HG03064 (cell line): ENCODE measurements at regions not wholly inside any gene's neighbourhood (a gene's known extent, or its start where the extent isn't known, plus 50 kb on each side); places are given as distances from the start of the nearest gene placed in this dataset.

Experiments
- ATAC-seq: cut with Tn5 transposase; IDR thresholded peaks from one replicate; pipeline ENCODE4 v1.9.1; 2021; ENCODE audit warnings: low read depth; ENCODE audit not compliant: unreplicated experiment

DNA sequence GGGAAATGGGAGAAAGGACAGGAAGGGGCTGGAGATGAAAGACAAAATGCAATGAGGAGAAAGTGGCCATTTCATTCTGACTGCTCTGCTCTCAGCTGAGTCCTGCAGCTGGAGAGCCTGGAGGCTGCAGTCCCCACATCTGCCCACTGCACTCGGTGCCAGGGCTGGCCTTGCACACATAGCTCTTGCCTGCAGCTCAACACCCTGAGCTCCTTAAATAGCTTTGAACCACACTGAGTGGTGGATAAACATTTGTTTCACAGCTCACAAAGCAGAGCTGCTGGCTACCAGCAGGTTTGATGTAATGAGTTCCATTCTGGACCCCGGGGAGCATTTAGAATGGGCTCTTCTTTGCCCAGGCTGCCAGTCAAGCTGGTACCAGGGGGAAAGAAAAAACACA is 426.1 kb upstream of the CADM1 start:
- no peak for ATAC-seq

- peak; percentile 35 for ATAC-seq
Observed at GRCh38 chr11:115929618-115930129, 425.5 kb upstream of the CADM1 start.

DNA sequence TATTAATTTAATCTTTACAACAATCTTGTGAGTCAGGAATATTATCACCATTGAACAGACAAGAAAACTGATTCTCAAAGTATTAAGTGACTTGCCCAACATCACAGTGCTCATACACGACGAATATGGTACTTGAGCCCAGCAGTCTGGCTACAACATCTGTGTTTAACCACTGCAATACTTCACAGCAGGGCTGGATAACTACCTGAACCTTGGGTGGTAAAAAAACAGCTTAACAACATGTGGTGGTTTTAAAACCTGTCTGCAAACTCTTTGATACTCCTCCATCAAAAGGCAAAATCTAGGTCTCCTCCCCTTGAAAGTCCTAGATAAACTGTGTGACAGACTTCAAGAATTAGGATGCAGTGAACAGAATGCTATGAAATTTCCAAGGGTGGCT is 424.6 kb upstream of the CADM1 start:
- ATAC-seq: no peak

GRCh38 chr11:115927823-115928329 is 423.7 kb upstream of the CADM1 start:
- peak; percentile 39 for ATAC-seq

- no peak for ATAC-seq
Observed at GRCh38 chr11:115926601-115927000, 422.4 kb upstream of the CADM1 start.

DNA sequence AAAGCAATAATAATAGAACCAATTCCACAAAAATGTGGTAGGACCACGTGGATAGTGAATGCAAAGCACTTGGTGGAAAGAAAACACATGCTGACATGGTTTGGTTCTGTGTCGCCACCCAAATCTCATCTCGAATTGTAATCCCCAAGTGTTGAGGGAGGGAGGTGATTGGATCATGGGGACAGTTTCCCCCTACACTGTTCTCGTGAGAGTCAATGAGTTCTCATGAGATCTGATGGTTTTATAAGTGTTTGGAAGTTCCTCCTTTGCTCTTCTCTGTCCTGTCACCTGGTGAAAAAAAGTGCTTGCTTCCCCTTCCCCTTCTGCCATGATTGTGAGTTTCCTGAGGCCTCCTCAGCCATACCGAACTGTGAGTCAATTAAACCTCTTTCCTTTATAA is 421.9 kb upstream of the CADM1 start:
- no peak for ATAC-seq

GRCh38 chr11:115925568-115926090 is 421.4 kb upstream of the CADM1 start:
- ATAC-seq: no peak

GRCh38 chr11:115924744-115925567 is 420.7 kb upstream of the CADM1 start:
- peak; percentile 68 for ATAC-seq

GRCh38 chr11:115922876-115923275 is 418.7 kb upstream of the CADM1 start:
- no peak for ATAC-seq

- no peak for ATAC-seq
Observed at GRCh38 chr11:115921986-115922385, 417.8 kb upstream of the CADM1 start.

DNA sequence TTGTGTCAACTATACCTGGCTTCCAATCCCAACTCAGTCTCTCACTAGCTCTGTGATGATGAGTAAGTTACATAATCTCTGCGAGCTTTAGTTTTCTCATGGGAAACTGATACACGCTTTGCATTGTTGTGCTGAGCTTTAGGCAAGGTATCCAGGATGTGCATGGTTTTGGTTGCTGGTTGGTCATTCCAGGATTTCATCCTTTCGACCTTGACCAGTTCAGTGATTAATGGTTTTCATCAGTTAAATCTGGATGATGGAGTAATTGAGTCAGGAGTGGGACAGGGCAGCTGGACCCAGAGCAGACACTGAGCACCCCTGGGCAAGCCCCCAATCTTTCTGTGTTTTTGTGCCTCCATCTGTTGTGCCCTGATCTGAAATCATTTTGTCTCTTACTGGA is 417.3 kb upstream of the CADM1 start:
- ATAC-seq: no peak

DNA sequence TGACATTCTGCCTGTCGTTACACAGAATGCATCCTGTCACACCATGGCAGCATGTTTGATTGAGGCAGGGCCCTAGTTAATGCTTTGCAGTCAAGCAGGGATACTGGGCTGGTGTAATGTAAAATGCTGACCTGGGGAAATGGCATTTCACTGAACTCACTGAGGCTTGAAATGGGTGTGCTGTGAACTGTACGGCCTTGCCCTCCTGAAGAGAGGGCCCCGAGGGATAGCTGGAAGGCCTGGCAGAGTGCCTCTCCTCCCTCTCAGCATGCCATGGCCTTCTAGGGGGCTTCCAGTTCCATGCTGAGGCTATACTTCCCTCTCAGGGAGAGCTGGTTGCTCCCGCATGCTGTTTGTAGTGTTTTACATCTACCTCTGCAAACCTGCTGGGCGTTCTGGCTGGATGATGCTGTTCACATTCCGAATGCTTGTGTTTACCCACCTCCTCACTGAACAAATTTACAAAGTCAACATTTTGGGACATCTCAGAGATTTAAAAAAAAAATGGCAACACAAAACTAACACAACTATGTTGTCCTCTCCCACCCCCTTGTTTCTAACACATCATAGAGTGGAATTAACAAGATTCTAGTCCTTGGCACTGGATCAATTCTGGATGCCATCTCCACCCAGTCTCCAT is 416.7 kb upstream of the CADM1 start:
- no peak for ATAC-seq

DNA sequence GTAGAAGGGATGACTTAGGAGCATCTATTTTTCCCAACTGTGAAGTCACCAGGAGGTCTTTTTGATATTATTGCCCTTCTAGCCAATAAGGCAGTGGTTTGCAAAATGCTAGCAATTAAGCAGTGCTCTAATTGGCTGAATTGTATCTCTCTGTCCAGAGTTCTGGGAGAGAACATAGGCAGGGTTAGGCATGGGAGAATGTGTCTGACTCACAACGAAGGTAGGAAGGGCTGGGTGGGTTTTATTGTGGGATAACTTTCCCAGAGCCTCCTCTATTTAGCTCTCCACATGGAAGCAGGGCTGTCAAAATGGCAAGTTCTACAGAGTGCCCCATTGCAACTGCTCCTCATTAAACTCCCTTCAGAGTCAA is 415.9 kb upstream of the CADM1 start:
- peak; percentile 11 for ATAC-seq

DNA sequence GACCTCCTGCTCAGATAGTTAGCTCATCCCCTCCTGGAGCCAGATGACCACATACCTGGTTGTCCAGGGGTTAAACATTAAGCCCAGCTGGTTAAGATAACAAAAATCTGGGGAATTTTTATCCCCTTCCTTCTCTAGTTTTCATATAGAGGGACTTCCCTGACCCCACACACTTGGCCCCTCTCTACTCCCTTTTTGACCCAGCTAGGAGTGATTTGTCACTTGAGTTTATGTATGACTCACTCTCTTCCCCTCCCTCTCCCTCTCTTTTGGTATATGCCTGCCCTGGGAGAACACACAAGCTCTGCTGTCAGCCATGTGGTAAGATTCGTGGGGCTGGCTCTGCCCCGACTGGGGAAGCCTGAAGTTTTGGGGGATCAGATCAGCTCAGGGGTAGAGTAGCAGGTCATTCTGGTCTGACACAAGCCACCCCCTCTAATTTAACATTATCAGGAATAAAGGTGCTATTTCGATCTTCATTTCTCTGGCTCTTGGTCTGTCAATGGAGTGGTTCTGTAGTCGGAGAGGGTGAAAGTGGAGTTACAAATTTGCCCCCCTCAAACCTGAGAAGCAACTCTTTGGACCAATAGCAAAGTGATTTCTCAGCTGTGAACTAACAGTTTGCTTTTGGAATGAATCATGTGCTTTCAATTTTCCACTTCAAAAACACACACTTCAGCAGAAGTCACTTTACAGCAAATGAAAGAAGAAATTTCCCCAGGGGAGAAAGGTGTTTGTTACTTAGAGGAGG is 415.3 kb upstream of the CADM1 start:
- peak; percentile 51 for ATAC-seq

DNA sequence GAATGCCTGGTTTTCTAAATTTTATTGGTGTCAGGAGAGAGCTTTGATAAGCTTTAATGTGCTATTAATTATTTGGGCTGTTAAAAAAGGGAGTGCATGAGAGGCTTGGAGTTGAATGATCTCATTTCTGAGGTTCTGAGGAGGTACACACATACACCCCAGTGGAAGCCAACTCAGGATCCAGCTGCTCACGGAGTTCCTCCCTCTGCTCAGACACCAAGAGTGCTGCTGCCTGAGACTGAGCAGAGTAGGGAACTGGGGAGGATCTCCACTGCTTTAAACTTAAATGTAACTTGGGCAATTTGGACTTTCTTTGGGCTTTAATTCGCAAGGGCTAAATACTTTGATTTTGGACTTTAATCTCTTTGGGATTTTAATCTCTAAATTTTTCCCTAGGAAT is 414.4 kb upstream of the CADM1 start:
- ATAC-seq: no peak

- no peak for ATAC-seq
Observed at GRCh38 chr11:115916608-115917007, 412.4 kb upstream of the CADM1 start.

DNA sequence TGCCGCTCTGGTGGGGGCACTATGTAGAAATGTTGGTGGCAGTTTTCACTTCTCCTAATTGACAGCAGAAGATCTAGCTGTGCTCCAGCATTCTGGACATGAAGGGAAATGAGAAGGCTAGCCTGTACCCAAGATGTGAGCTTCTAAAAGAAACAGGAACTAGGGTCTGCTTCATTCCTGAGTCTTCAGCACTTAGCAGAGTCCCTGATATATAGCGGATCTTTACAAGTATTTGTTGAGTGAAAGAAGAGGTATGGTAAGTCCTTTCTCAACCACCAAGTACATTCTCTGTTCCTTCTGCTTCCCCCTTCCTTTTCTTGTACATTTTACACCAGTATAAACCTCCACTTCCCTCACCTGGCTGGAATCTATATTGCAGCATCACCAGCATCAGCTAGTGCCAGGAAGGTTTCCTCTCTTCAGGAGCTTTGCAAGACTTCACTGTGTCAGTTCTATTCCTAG is 408.3 kb upstream of the CADM1 start:
- no peak for ATAC-seq

GRCh38 chr11:115911613-115912346 is 407.6 kb upstream of the CADM1 start:
- no peak for ATAC-seq

- no peak for ATAC-seq
Observed at GRCh38 chr11:115910379-115910778, 406.2 kb upstream of the CADM1 start.

- no peak for ATAC-seq
Observed at GRCh38 chr11:115906171-115906570, 402.0 kb upstream of the CADM1 start.
